ENCODE measurements at regions not wholly inside any gene's neighbourhood (a gene's known extent, or its start where the extent isn't known, plus 50 kb on each side); places are given as distances from the start of the nearest gene placed in this dataset.
"Not testable (repeated sequence)": the region's sequence is repeated elsewhere in the genome, so short reads cannot be mapped to it uniquely, and the experiment has no call there.

GRCh38 chr16:35572186-35572585 lies 2112.8 kb downstream of the TP53TG3F start:
- DNase-seq (ENCODE audit: low spot score), result no peak

- DNase-seq (ENCODE audit: low spot score), result no peak
These were observed 2114.0 kb downstream of the TP53TG3F start for GRCh38 chr16:35573407-35573806.

GRCh38 chr16:35574011-35574410 lies 2114.6 kb downstream of the TP53TG3F start:
- no peak for DNase-seq (ENCODE audit: low spot score)

GRCh38 chr16:35574454-35575431 lies 2115.3 kb downstream of the TP53TG3F start:
- DNase-seq (ENCODE audit: low spot score), result no peak

- DNase-seq (ENCODE audit: low spot score), result no peak
These were observed 2116.0 kb downstream of the TP53TG3F start for GRCh38 chr16:35575432-35575821.

- DNase-seq (ENCODE audit: low spot score), result no peak
These were observed 2126.0 kb downstream of the TP53TG3F start for GRCh38 chr16:35585411-35585810.

- DNase-seq (ENCODE audit: low spot score), result not testable (repeated sequence)
These were observed 2131.5 kb downstream of the TP53TG3F start for GRCh38 chr16:35590913-35591312.

GRCh38 chr16:35596467-35596866 lies 2137.1 kb downstream of the TP53TG3F start:
- DNase-seq (ENCODE audit: low spot score), result no peak

- DNase-seq (ENCODE audit: low spot score), result no peak
These were observed 2139.4 kb downstream of the TP53TG3F start for GRCh38 chr16:35598696-35599332.

- DNase-seq (ENCODE audit: low spot score), result no peak
These were observed 2140.2 kb downstream of the TP53TG3F start for GRCh38 chr16:35599429-35600160.

GRCh38 chr16:35600161-35600555 lies 2140.7 kb downstream of the TP53TG3F start:
- DNase-seq (ENCODE audit: low spot score), result not testable (repeated sequence)

- DNase-seq (ENCODE audit: low spot score), result no peak
These were observed 2142.7 kb downstream of the TP53TG3F start for GRCh38 chr16:35602116-35602515.

- not testable (repeated sequence) for DNase-seq (ENCODE audit: low spot score)
These were observed 2144.0 kb downstream of the TP53TG3F start for GRCh38 chr16:35603371-35603770.

GRCh38 chr16:35605921-35606320 lies 2146.5 kb downstream of the TP53TG3F start:
- DNase-seq (ENCODE audit: low spot score), result no peak

GRCh38 chr16:35614883-35615282 lies 2155.5 kb downstream of the TP53TG3F start:
- not testable (repeated sequence) for DNase-seq (ENCODE audit: low spot score)

GRCh38 chr16:35619176-35619575 lies 2159.8 kb downstream of the TP53TG3F start:
- DNase-seq (ENCODE audit: low spot score), result not testable (repeated sequence)

GRCh38 chr16:35626041-35626440 lies 2166.6 kb downstream of the TP53TG3F start:
- no peak for DNase-seq (ENCODE audit: low spot score)

GRCh38 chr16:35628976-35629375 lies 2169.6 kb downstream of the TP53TG3F start:
- DNase-seq (ENCODE audit: low spot score), result no peak

- DNase-seq (ENCODE audit: low spot score), result no peak
These were observed 2172.0 kb downstream of the TP53TG3F start for GRCh38 chr16:35631261-35631945.

- no peak for DNase-seq (ENCODE audit: low spot score)
These were observed 2177.2 kb downstream of the TP53TG3F start for GRCh38 chr16:35636480-35637230.

GRCh38 chr16:35637683-35638082 lies 2178.3 kb downstream of the TP53TG3F start:
- no peak for DNase-seq (ENCODE audit: low spot score)

Measured in SK-N-DZ (cell line).